ENCODE measurements at regions not wholly inside any gene's neighbourhood (a gene's known extent, or its start where the extent isn't known, plus 50 kb on each side); places are given as distances from the start of the nearest gene placed in this dataset.

DNA sequence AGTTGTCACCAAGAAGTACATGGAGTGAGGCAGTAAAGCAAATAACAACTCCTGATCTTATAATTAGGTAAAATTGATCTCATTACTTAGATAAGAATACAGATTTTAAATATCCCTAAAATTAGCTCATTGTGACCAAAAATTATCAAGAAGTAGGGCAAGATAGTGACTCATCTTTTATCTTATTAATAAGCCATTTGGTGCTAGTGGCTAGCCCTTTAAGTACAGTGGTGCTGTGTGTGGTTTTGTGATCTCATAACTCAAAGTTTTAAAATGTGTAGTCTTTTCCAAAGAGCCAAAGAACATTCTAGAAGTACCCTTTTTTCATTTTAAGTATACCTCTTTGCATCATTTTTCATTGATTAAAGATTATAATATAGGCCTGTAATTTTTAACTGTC lies 569.4 kb upstream of the SETBP1 start:
- H3K4me2 ChIP-seq (ENCODE audit: low read length): no peak overlapping the region
- H3K9me3 ChIP-seq (ENCODE audit: control insufficient read depth in 1 of 2, insufficient read depth in 1 of 2, low read depth in 1 of 2, low read length in 2 of 2): peaks cover 0 to 11% of the 10 kb centered on the region in 2 experiments; a peak in 3 of 4 replicates
- no TSS peak for BruUV-seq (replicated peaks)
- ChIA-PET POLR2A (no interaction called here), CTCF (no interaction called here), RAD21 (ENCODE audit: low non-redundant PET in 1 of 2, low total read pairs in 2 of 2, uncharacterized antibody in 2 of 2, unreplicated experiment in 2 of 2) (no interaction called here)
- no peak overlapping the region for H3K4me3 ChIP-seq (replicated peaks in 1 of 2; ENCODE audit: low read depth in 1 of 2, low read length in 2 of 2)
- H3K79me2 ChIP-seq (ENCODE audit: insufficient read depth, low read length): no peaks in the 10 kb centered on the region
- ATAC-seq (no peak), DNase-seq (ENCODE audit: low read depth, low spot score) (no peak)
- TF ChIP-seq FOSL1 (IDR thresholded peaks at IDR 0.05; ENCODE audit: low read depth) (no peak), SP1 (IDR thresholded peaks at IDR 0.05; ENCODE audit: low read depth) (no peak), SIN3A (IDR thresholded peaks at IDR 0.05; ENCODE audit: low read depth) (no peak), SRF (IDR thresholded peaks at IDR 0.05; ENCODE audit: low read depth) (no peak), ZFX (IDR thresholded peaks at IDR 0.05) (no peak), CBX3 (IDR thresholded peaks at IDR 0.05; ENCODE audit: low read depth) (no peak), RAD21 (IDR thresholded peaks at IDR 0.05; ENCODE audit: low read depth) (no peak), POLR2A (IDR thresholded peaks at IDR 0.05; ENCODE audit: borderline replicate concordance, extremely low read depth, insufficient read depth, insufficient read length) (no peak), EGR1 (IDR thresholded peaks at IDR 0.05; ENCODE audit: low read depth) (no peak), EZH2 (IDR thresholded peaks at IDR 0.05) (no peak), CTCF (IDR thresholded peaks at IDR 0.05 in 2 of 3, conservative IDR thresholded peaks at IDR 0.05 in 1 of 3; ENCODE audit: borderline replicate concordance in 1 of 3, insufficient read depth in 1 of 3, low read depth in 2 of 3, low read length in 2 of 3) (no peak), TCF7L2 (IDR thresholded peaks at IDR 0.05; ENCODE audit: borderline replicate concordance, extremely low read depth, insufficient read depth, insufficient read length) (no peak), YY1 (IDR thresholded peaks at IDR 0.05; ENCODE audit: extremely low read depth, insufficient replicate concordance, low read depth, low read length) (no peak), CEBPB (IDR thresholded peaks at IDR 0.05; ENCODE audit: low read depth) (no peak), ELF1 (IDR thresholded peaks at IDR 0.05; ENCODE audit: borderline replicate concordance, low read depth) (no peak), POLR2AphosphoS5 (IDR thresholded peaks at IDR 0.05; ENCODE audit: low read depth, low read length) (no peak)
- TF ChIP-seq, protein P1, sequence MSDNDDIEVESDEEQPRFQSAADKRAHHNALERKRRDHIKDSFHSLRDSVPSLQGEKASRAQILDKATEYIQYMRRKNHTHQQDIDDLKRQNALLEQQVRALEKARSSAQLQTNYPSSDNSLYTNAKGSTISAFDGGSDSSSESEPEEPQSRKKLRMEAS (IDR thresholded peaks at IDR 0.05): no peak
- TF ChIP-seq, protein P2, sequence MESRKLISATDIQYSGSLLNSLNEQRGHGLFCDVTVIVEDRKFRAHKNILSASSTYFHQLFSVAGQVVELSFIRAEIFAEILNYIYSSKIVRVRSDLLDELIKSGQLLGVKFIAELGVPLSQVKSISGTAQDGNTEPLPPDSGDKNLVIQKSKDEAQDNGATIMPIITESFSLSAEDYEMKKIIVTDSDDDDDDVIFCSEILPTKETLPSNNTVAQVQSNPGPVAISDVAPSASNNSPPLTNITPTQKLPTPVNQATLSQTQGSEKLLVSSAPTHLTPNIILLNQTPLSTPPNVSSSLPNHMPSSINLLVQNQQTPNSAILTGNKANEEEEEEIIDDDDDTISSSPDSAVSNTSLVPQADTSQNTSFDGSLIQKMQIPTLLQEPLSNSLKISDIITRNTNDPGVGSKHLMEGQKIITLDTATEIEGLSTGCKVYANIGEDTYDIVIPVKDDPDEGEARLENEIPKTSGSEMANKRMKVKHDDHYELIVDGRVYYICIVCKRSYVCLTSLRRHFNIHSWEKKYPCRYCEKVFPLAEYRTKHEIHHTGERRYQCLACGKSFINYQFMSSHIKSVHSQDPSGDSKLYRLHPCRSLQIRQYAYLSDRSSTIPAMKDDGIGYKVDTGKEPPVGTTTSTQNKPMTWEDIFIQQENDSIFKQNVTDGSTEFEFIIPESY (IDR thresholded peaks at IDR 0.05; ENCODE audit: extremely low read depth, insufficient replicate concordance, low read length): no peak
- no peaks in the 10 kb centered on the region for H3K27me3 ChIP-seq (ENCODE audit: insufficient read depth, low read length)
- no peak overlapping the region for H3K9ac ChIP-seq (ENCODE audit: low read length)
- no peaks in the 10 kb centered on the region for H4K20me1 ChIP-seq (ENCODE audit: insufficient read depth)
- no peaks in the 10 kb centered on the region for H3K4me1 ChIP-seq (ENCODE audit: control insufficient read depth in 1 of 2, insufficient read depth in 2 of 2, low read length in 2 of 2)
- intact Hi-C loops (cut with micrococcal nuclease): no loop called here
- H3K9me2 ChIP-seq (ENCODE audit: insufficient read depth): no peaks in the 10 kb centered on the region
- H3K36me3 ChIP-seq (ENCODE audit: control insufficient read depth in 1 of 2, insufficient read depth in 2 of 2, low read length in 2 of 2): no peaks in the 10 kb centered on the region
- H3K27ac ChIP-seq (ENCODE audit: low read depth, low read length): no peak overlapping the region
- H2AFZ ChIP-seq (ENCODE audit: low read depth, low read length, poor library complexity, severe bottlenecking): no peak overlapping the region

Measured in HCT116 (cell line).